A549 (cell line): ENCODE measurements at regions not wholly inside any gene's neighbourhood (a gene's known extent, or its start where the extent isn't known, plus 50 kb on each side); places are given as distances from the start of the nearest gene placed in this dataset.

Experiments
- ATAC-seq, 2 experiments: fragments of 200-7000 bp in 1 of 2; fragments of >200 bp in 1 of 2; cut with Nextera tagmentation in 1 of 2; cut with Tn5 transposase in 1 of 2; 3 replicates each; pipeline versions ENCODE4 v1.8.0 to v1.9.1; 2018 to 2020; ENCODE audit warnings: mild to moderate bottlenecking in 1 of 2, moderate library complexity in 1 of 2
- CTCF ChIA-PET: fragments of 300-600 bp; sonication (Branson Sonifier 250); formaldehyde crosslinking; extraction: SDS; loops from one replicate; lab custom pipeline; 2021; ENCODE audit warnings: antibody characterized with exemption, inconsistent platforms; lab: Yijun Ruan, JAX
- POLR2A ChIA-PET: fragments of 350-600 bp; formaldehyde crosslinking; extraction: SDS; loops from one replicate; lab custom pipeline; 2021; ENCODE audit warnings: antibody characterized with exemption, inconsistent platforms; lab: Yijun Ruan, JAX
- DNase-seq, 2 experiments: peaks; one replicate each; pipeline versions ENCODE4 v3.0.0 to v3.0.0-alpha.2; 2011 to 2016; ENCODE audit warnings: low read depth in 1 of 2, low spot score in 1 of 2
- FAIRE-seq: peaks from 2 replicates; lab custom pipeline; 2011; peaks lifted over from hg19 to GRCh38; lab: Jason Lieb, UNC
- H3K27ac ChIP-seq, 2 experiments: fragments of >200 bp; sonication (Bioruptor Twin); formaldehyde crosslinking; 3 replicates each; pipeline ENCODE4 v1.5.1; 2016 to 2017
- H3K4me1 ChIP-seq: fragments of >200 bp; sonication (Bioruptor Twin); formaldehyde crosslinking; 3 replicates; pipeline ENCODE4 v1.6.1; 2016
- H3K4me2 ChIP-seq: fragments of >200 bp; sonication (Bioruptor Twin); formaldehyde crosslinking; 3 replicates; pipeline ENCODE4 v1.6.1; 2016
- H3K4me3 ChIP-seq: fragments of >200 bp; sonication (Bioruptor Twin); formaldehyde crosslinking; 3 replicates; pipeline ENCODE4 v1.5.1; 2016
- H3K9me3 ChIP-seq: fragments of >200 bp; sonication (Bioruptor Twin); formaldehyde crosslinking; 3 replicates; pipeline ENCODE4 v1.6.1; 2016
- BCL3 ChIP-seq: fragments of >200 bp; sonication (Bioruptor Twin); formaldehyde crosslinking; IDR thresholded peaks from 3 replicates; pipeline ENCODE4 v1.6.1; 2016
- BHLHE40 ChIP-seq: IDR thresholded peaks from 2 replicates; pipeline ENCODE4 v1.6.1; 2012; ENCODE audit warnings: low read depth, low read length, inconsistent platforms
- CBX2 ChIP-seq: fragments of 200-600 bp; sonication (generic); IDR thresholded peaks from 2 replicates; pipeline ENCODE4 v1.6.1; 2016; ENCODE audit warnings: low read depth, mild to moderate bottlenecking, borderline replicate concordance
- CHD4 ChIP-seq: fragments of 200-600 bp; sonication (generic); IDR thresholded peaks from 2 replicates; pipeline ENCODE4 v1.6.1; 2016; ENCODE audit warnings: antibody characterized with exemption, mild to moderate bottlenecking, borderline replicate concordance
- EHF ChIP-seq: fragments of 250-450 bp; sonication (Bioruptor Pico); IDR thresholded peaks from 2 replicates; pipeline ENCODE4 v1.5.0; 2020; ENCODE audit warnings: mild to moderate bottlenecking
- EP300 ChIP-seq, 2 experiments: fragments of >200 bp; sonication (Bioruptor Twin); formaldehyde crosslinking; IDR thresholded peaks; 2 replicates in 1 of 2; 3 replicates in 1 of 2; pipeline ENCODE4 v1.6.1; 2016 to 2017
- ESRRA ChIP-seq: fragments of 150-350 bp; IDR thresholded peaks from 2 replicates; pipeline ENCODE4 v1.6.1; 2014; ENCODE audit warnings: mild to moderate bottlenecking, low read length, borderline replicate concordance
- FOSL2 ChIP-seq, 2 experiments: fragments of 450-650 bp in 1 of 2; fragments of >200 bp in 1 of 2; sonication (Bioruptor Twin) in 1 of 2; formaldehyde crosslinking; IDR thresholded peaks; 2 replicates each; pipeline versions ENCODE4 v1.5.0 to v1.6.1; 2016 to 2020; ENCODE audit warnings: mild to moderate bottlenecking in 1 of 2, moderate library complexity in 1 of 2
- FOXS1 ChIP-seq: fragments of 250-450 bp; sonication (Bioruptor Pico); IDR thresholded peaks from 2 replicates; pipeline ENCODE4 v1.5.0; 2020; ENCODE audit warnings: mild to moderate bottlenecking, moderate library complexity
- HDAC2 ChIP-seq: fragments of 200-600 bp; sonication (generic); IDR thresholded peaks from 2 replicates; pipeline ENCODE4 v1.6.1; 2016
- HEYL ChIP-seq: fragments of 250-450 bp; sonication (Bioruptor Pico); IDR thresholded peaks from 2 replicates; pipeline ENCODE4 v1.8.0; 2021; ENCODE audit warnings: mild to moderate bottlenecking, moderate library complexity
- HMGXB4 ChIP-seq: fragments of 250-450 bp; sonication (Bioruptor Pico); IDR thresholded peaks from 2 replicates; pipeline ENCODE4 v1.5.0; 2021; ENCODE audit warnings: mild to moderate bottlenecking, moderate library complexity, borderline replicate concordance
- HOXA7 ChIP-seq: fragments of 250-450 bp; sonication (Bioruptor Pico); IDR thresholded peaks from 2 replicates; pipeline ENCODE4 v1.5.0; 2020; ENCODE audit warnings: mild to moderate bottlenecking, moderate library complexity
- HOXB13 ChIP-seq: fragments of 250-450 bp; sonication (Bioruptor Pico); IDR thresholded peaks from 2 replicates; pipeline ENCODE4 v1.5.0; 2020; ENCODE audit warnings: low read depth, mild to moderate bottlenecking, moderate library complexity
- JUNB ChIP-seq: fragments of >200 bp; sonication (Bioruptor Twin); formaldehyde crosslinking; IDR thresholded peaks from 2 replicates; pipeline ENCODE4 v1.6.1; 2016
- KDM1A ChIP-seq: fragments of 200-600 bp; sonication (generic); IDR thresholded peaks from 2 replicates; pipeline ENCODE4 v1.6.1; 2016; ENCODE audit warnings: low read depth, mild to moderate bottlenecking
- NFE2L2 ChIP-seq: fragments of 150-350 bp; conservative IDR thresholded peaks from 2 replicates; pipeline ENCODE4 v1.6.1; 2014; ENCODE audit warnings: low read length
- PHF8 ChIP-seq: fragments of 200-600 bp; sonication (generic); IDR thresholded peaks from 2 replicates; pipeline ENCODE4 v1.6.1; 2016; ENCODE audit warnings: low read depth, mild to moderate bottlenecking, antibody characterized with exemption, moderate library complexity, borderline replicate concordance
- POLR2A ChIP-seq: IDR thresholded peaks from 2 replicates; pipeline ENCODE4 v1.6.1; 2012; ENCODE audit warnings: mild to moderate bottlenecking, low read length
- SMC3 ChIP-seq: fragments of >200 bp; sonication (Bioruptor Twin); formaldehyde crosslinking; IDR thresholded peaks from 3 replicates; pipeline ENCODE4 v1.6.1; 2018; ENCODE audit warnings: inconsistent platforms
- TFCP2L1 ChIP-seq: fragments of 250-450 bp; sonication (Bioruptor Pico); IDR thresholded peaks from 2 replicates; pipeline ENCODE4 v1.5.0; 2021; ENCODE audit warnings: mild to moderate bottlenecking
- TP53 ChIP-seq: fragments of 250-450 bp; sonication (Bioruptor Pico); IDR thresholded peaks from 2 replicates; pipeline ENCODE4 v1.5.0; 2021; ENCODE audit warnings: mild to moderate bottlenecking, moderate library complexity
- ZFP36 ChIP-seq: fragments of 450-650 bp; IDR thresholded peaks from 2 replicates; pipeline ENCODE4 v1.6.1; 2014; ENCODE audit warnings: borderline replicate concordance; ENCODE audit not compliant: partially characterized antibody
- ZNF302 ChIP-seq: fragments of 250-450 bp; sonication (Bioruptor Pico); IDR thresholded peaks from 2 replicates; pipeline ENCODE4 v1.9.0; 2021; ENCODE audit warnings: inconsistent platforms, mild to moderate bottlenecking, moderate library complexity
- WGBS: methylation state at CpG from one replicate; pipeline ENCODE4 v1.1.6; 2017; ENCODE audit errors: missing lambda C conversion rate; 5-methylcytosine and 5-hydroxymethylcytosine counted together
- TF ChIP-seq, protein P1 (sequence below): fragments of 250-450 bp; sonication (Bioruptor Pico); IDR thresholded peaks from 2 replicates; pipeline ENCODE4 v1.5.0; 2020; ENCODE audit warnings: low read depth, mild to moderate bottlenecking, moderate library complexity
- TF ChIP-seq, protein P2 (sequence below): IDR thresholded peaks from 2 replicates; pipeline ENCODE4 v1.6.1; 2012; ENCODE audit warnings: low read depth, borderline replicate concordance
- TF ChIP-seq, protein P3 (sequence below): fragments of 150-350 bp; IDR thresholded peaks from 2 replicates; pipeline ENCODE4 v1.6.1; 2014; ENCODE audit warnings: low read depth, mild to moderate bottlenecking, low read length

DNA sequence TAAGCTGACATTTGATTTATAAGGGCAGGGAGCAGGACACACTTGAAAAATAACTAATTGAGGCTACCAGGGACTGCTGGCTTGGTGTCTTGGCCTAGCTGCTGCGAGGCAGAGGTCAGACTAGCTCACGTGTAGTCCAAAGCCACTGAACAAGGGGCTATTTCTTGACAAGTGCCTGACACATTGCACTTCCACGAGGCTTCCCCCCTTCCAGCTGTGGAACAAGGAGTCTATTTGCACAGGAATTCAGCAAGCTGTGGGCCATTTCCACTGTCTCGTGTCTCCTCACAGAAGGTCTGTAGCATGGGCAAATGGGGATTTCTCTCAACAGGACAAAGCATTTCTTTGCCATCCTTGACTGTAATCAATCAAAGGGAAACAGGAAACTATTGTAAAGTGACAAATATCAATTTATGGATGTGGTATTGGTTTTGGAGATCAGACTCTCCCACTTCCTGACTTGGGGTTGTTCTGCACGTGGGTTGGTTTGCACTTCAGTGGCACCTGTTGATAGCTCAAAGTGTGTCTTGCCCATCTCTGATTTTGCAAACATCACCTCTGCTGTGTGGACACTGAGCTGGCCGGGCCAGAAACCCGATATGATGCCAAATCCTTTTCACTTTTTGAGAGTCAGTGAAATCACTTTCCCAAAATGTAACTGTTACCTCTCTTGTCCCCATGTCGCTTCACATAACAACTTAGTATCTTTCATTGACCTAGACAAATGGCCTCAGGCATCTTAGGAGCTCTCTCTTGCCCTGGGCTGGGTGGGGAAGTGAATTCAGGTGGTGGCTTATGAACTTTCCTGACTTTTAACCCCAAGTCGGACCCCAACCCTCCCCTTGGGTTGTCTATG, 107.4 kb upstream of the MAMLD1 start:
- no peak for FAIRE-seq
- WGBS = 68% methylated on average over 8 of the region's 9 CpGs
- TF ChIP-seq, protein P1, sequence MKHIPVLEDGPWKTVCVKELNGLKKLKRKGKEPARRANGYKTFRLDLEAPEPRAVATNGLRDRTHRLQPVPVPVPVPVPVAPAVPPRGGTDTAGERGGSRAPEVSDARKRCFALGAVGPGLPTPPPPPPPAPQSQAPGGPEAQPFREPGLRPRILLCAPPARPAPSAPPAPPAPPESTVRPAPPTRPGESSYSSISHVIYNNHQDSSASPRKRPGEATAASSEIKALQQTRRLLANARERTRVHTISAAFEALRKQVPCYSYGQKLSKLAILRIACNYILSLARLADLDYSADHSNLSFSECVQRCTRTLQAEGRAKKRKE (CRISPR knock-in tag) = no peak
- no peak for TF ChIP-seq FOXS1 (CRISPR knock-in tag)
- TF ChIP-seq CHD4 = no peak
- no peak for TF ChIP-seq ZNF302 (CRISPR knock-in tag)
- no peak for TF ChIP-seq KDM1A
- TF ChIP-seq, protein P2, sequence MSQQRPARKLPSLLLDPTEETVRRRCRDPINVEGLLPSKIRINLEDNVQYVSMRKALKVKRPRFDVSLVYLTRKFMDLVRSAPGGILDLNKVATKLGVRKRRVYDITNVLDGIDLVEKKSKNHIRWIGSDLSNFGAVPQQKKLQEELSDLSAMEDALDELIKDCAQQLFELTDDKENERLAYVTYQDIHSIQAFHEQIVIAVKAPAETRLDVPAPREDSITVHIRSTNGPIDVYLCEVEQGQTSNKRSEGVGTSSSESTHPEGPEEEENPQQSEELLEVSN = no peak
- no peak for TF ChIP-seq FOSL2 (IDR thresholded peaks at IDR 0.05)
- TF ChIP-seq FOSL2 (CRISPR knock-in tag; IDR thresholded peaks at IDR 0.05) = no peak
- no peak for TF ChIP-seq POLR2A
- TF ChIP-seq BHLHE40 = no peak
- TF ChIP-seq HOXB13 (CRISPR knock-in tag) = no peak
- TF ChIP-seq CBX2 = no peak
- TF ChIP-seq NFE2L2 = no peak
- TF ChIP-seq HMGXB4 (CRISPR knock-in tag) = no peak
- TF ChIP-seq HOXA7 (CRISPR knock-in tag) = no peak
- TF ChIP-seq EHF = no peak
- TF ChIP-seq BCL3 = no peak
- TF ChIP-seq HDAC2 = no peak
- TF ChIP-seq HEYL (CRISPR knock-in tag) = no peak
- no peak for DNase-seq
- Histone ChIP-seq H3K27ac (no peak overlapping the region), H3K4me2 (no peak overlapping the region), H3K4me1 (no peaks in the 10 kb centered on the region), H3K9me3 (no peaks in the 10 kb centered on the region), H3K4me3 (no peak overlapping the region)
- POLR2A ChIA-PET = no interaction called here
- ATAC-seq = no peak
- CTCF ChIA-PET = interaction anchor here (0.6 to 0.7 kb wide), 2 partner anchors 10 to 324 kb away, joined by 3 to 4 read pairs; no protein-coding TSS in a partner anchor

DNA sequence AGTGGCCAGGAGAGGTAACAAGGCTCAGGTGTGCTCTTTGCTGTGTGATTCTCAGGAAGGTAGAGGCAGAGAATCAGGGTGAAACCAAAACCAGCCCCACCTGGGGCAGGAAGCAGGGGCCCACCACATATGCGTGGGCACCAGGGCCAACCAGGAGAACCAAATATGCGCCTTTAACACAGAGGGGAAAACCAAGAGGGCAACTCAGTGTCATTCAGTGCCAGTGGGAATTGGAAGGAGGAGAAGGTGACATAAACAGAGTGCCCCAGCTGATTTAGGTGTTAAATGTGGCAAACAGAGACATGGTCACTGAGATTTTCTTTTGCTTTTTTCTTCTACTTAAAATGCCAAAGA, 106.8 kb upstream of the MAMLD1 start:
- CTCF ChIA-PET = no interaction called here
- POLR2A ChIA-PET = no interaction called here
- Histone ChIP-seq H3K27ac (no peak overlapping the region), H3K4me3 (no peak overlapping the region), H3K4me1 (no peaks in the 10 kb centered on the region), H3K4me2 (no peak overlapping the region), H3K9me3 (no peaks in the 10 kb centered on the region)
- no peak for DNase-seq
- ATAC-seq = no peak
- 100% methylated on average over 2 of the region's 2 CpGs for WGBS
- no peak for FAIRE-seq
- TF ChIP-seq, protein P3, sequence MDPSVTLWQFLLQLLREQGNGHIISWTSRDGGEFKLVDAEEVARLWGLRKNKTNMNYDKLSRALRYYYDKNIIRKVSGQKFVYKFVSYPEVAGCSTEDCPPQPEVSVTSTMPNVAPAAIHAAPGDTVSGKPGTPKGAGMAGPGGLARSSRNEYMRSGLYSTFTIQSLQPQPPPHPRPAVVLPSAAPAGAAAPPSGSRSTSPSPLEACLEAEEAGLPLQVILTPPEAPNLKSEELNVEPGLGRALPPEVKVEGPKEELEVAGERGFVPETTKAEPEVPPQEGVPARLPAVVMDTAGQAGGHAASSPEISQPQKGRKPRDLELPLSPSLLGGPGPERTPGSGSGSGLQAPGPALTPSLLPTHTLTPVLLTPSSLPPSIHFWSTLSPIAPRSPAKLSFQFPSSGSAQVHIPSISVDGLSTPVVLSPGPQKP = no peak
- TF ChIP-seq TFCP2L1 (CRISPR knock-in tag) (no peak), ESRRA (no peak), FOXS1 (CRISPR knock-in tag) (no peak), HMGXB4 (CRISPR knock-in tag) (no peak), HOXA7 (CRISPR knock-in tag) (no peak), TP53 (no peak), ZFP36 (no peak), PHF8 (no peak), SMC3 (no peak), JUNB (no peak), EP300 (IDR thresholded peaks at IDR 0.05) (no peak)
